Smooth muscle cell (in vitro differentiated cells): ENCODE measurements at regions not wholly inside any gene's neighbourhood (a gene's known extent, or its start where the extent isn't known, plus 50 kb on each side); places are given as distances from the start of the nearest gene placed in this dataset.

Experiments used
- DNase-seq: peaks from one replicate; lab custom pipeline; 2025; ENCODE audit not compliant: unreplicated experiment; lab: John Stamatoyannopoulos, UW
- H2AFZ ChIP-seq: fragments of 200-600 bp; sonication (generic); 2 replicates; pipeline ENCODE4 v1.6.0; 2016; ENCODE audit warnings: antibody characterized with exemption, low read depth, mild to moderate bottlenecking
- H3F3A ChIP-seq: fragments of 200-600 bp; sonication (generic); 2 replicates; pipeline ENCODE4 v1.6.0; 2017; ENCODE audit warnings: antibody characterized with exemption, low read depth
- H3K27ac ChIP-seq: fragments of 200-600 bp; sonication (generic); 2 replicates; pipeline ENCODE4 v1.5.1; 2016; ENCODE audit warnings: low read depth, mild to moderate bottlenecking
- H3K27me3 ChIP-seq: fragments of 200-600 bp; sonication (generic); 2 replicates; pipeline ENCODE4 v1.6.1; 2016; ENCODE audit warnings: low read depth, mild to moderate bottlenecking
- H3K36me3 ChIP-seq: fragments of 200-600 bp; sonication (generic); 2 replicates; pipeline ENCODE4 v1.5.1; 2016; ENCODE audit warnings: low read depth
- H3K4me1 ChIP-seq: fragments of 200-600 bp; sonication (generic); 2 replicates; pipeline ENCODE4 v1.5.1; 2016; ENCODE audit warnings: low read depth
- H3K4me2 ChIP-seq: fragments of 200-600 bp; sonication (generic); 2 replicates; pipeline ENCODE4 v1.6.0; 2016; ENCODE audit warnings: mild to moderate bottlenecking
- H3K4me3 ChIP-seq: fragments of 200-600 bp; sonication (generic); 2 replicates; pipeline ENCODE4 v1.5.1; 2016; ENCODE audit warnings: mild to moderate bottlenecking
- H3K79me2 ChIP-seq: fragments of 200-600 bp; sonication (generic); 2 replicates; pipeline ENCODE4 v1.6.0; 2016; ENCODE audit warnings: low read depth, mild to moderate bottlenecking
- H3K9ac ChIP-seq: fragments of 200-600 bp; sonication (generic); 2 replicates; pipeline ENCODE4 v1.6.0; 2016; ENCODE audit warnings: low read depth
- H3K9me3 ChIP-seq: fragments of 200-600 bp; sonication (generic); replicated peaks from 2 replicates; pipeline ENCODE4 v1.5.1; 2016; ENCODE audit warnings: low read depth
- H4K20me1 ChIP-seq: fragments of 200-600 bp; sonication (generic); 2 replicates; pipeline ENCODE4 v1.6.0; 2016; ENCODE audit warnings: low read depth
- CTCF ChIP-seq: fragments of 200-600 bp; sonication (generic); IDR thresholded peaks from 2 replicates; pipeline ENCODE4 v1.5.1; 2017; ENCODE audit warnings: borderline replicate concordance, mild to moderate bottlenecking, antibody characterized with exemption; ENCODE audit not compliant: insufficient read depth, poor library complexity, severe bottlenecking
- WGBS: methylation state at CpG from one replicate; pipeline ENCODE4 v1.1.7; 2016; ENCODE audit warnings: low lambda C conversion rate; 5-methylcytosine and 5-hydroxymethylcytosine counted together

DNA sequence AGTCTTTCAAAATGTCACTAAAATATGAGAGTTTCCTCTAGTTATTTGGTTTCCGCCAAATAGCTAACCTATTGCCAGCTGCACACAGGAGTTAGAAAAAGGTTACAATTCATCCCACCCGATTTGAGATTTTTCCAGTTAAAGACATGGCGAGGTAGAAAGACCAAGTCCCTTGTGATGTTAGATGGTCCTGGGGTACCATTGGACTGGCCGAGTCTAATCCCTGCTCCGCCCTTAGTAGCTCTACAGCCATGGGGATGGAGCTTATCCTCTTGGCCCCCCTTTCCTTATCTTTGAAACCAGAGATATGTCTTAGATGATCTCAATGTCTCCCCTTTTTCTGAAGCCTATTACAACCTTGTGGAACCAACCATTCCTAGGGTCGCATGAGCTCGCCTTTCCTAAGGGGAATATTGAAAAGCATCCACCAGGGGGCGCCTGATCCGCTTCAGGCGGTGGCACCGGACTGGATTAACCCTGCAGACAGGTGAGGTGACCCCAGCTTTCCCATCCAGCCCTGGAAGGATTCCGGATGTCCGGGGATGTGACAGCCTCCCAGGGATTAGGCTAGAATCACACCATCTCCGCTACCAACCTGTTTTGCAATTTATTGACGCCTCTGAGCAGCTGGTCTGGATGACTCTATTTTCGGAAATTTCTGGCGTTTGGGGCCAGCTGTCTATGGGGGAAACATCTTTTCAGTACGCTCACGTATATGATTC, 68.3 kb upstream of the SIM2 start:
- Histone ChIP-seq H3K9me3 (no peaks in the 10 kb centered on the region), H3K4me2 (no peak overlapping the region), H3K4me1 (no peaks in the 10 kb centered on the region), H3K4me3 (no peak overlapping the region), H4K20me1 (no peaks in the 10 kb centered on the region), H3K79me2 (no peaks in the 10 kb centered on the region), H3K9ac (no peak overlapping the region), H2AFZ (no peak overlapping the region), H3K27ac (no peak overlapping the region), H3F3A (no peaks in the 10 kb centered on the region), H3K36me3 (no peaks in the 10 kb centered on the region), H3K27me3 (peaks cover 4% of the 10 kb centered on the region)
- no peak for DNase-seq
- WGBS: 38% methylated on average over 19 of the region's 19 CpGs
- TF ChIP-seq CTCF: peak; percentile 82

DNA sequence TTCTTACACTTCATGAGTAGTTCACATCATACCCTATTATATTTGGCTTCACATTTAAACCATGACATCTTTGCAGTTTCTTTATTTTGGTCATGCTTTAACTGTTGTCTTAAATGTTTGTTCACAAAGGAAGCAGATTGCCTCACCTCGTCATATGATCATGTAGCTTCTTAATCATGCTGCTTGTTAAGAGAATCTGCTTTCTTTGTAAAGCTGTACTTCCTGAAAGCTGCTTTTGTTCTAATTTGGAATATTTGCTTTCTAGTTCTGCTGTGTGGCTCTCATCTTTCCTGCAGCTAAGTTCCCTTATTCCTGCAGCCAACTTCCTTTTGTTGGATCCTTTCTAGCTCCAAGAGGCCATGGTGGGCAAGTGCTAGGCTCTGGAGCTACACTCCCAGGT, 62.9 kb upstream of the SIM2 start:
- no peak for TF ChIP-seq CTCF
- Histone ChIP-seq H3K9me3 (no peaks in the 10 kb centered on the region), H3K27me3 (no peaks in the 10 kb centered on the region), H4K20me1 (no peaks in the 10 kb centered on the region), H3K4me1 (no peaks in the 10 kb centered on the region), H3K4me2 (no peak overlapping the region), H3K79me2 (no peaks in the 10 kb centered on the region), H3K4me3 (no peak overlapping the region), H2AFZ (no peak overlapping the region), H3K27ac (no peak overlapping the region), H3K36me3 (no peaks in the 10 kb centered on the region), H3K9ac (no peak overlapping the region), H3F3A (no peaks in the 10 kb centered on the region)
- no peak for DNase-seq
- 88% methylated on average over 1 of the region's 1 CpG for WGBS

GRCh38 chr21:36636439-36636838, 62.5 kb upstream of the SIM2 start:
- no peak overlapping the region for H3K9ac ChIP-seq
- no peak for TF ChIP-seq CTCF
- no peak for DNase-seq
- no peaks in the 10 kb centered on the region for H4K20me1 ChIP-seq
- H3K36me3 ChIP-seq: no peaks in the 10 kb centered on the region
- no peaks in the 10 kb centered on the region for H3F3A ChIP-seq
- no peaks in the 10 kb centered on the region for H3K4me1 ChIP-seq
- no peak overlapping the region for H3K27ac ChIP-seq
- no peak overlapping the region for H3K4me2 ChIP-seq
- H3K27me3 ChIP-seq: no peaks in the 10 kb centered on the region
- H3K79me2 ChIP-seq: no peaks in the 10 kb centered on the region
- no peak overlapping the region for H2AFZ ChIP-seq
- 90% methylated on average over 2 of the region's 2 CpGs for WGBS
- no peak overlapping the region for H3K4me3 ChIP-seq
- H3K9me3 ChIP-seq: no peaks in the 10 kb centered on the region

DNA sequence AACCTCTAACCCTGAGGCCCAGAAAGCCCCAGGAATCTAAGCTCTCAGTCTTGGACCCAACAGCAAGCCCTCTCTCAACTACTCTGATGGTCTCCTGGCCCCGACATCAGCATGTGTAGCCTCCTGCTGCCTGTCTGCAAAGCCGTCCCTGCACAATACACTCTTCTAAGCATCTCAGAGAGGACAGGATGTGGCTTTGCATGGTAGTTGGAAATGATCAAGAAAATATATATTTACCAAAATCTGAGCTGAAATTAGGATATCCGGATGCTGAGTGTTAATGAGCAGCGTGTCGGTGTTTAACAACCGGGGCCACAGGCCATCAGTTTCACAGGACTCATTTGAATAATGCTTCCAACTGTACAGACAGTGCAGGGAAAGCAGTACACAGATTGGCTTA, 59.1 kb upstream of the SIM2 start:
- no peaks in the 10 kb centered on the region for H3K9me3 ChIP-seq
- no peaks in the 10 kb centered on the region for H3F3A ChIP-seq
- no peaks in the 10 kb centered on the region for H3K4me1 ChIP-seq
- no peak for DNase-seq
- no peak overlapping the region for H3K4me3 ChIP-seq
- whole genome bisulfite sequencing: 47% methylated on average over 6 of the region's 6 CpGs
- no peak for TF ChIP-seq CTCF
- H3K27ac ChIP-seq: no peak overlapping the region
- H3K27me3 ChIP-seq: no peaks in the 10 kb centered on the region
- no peaks in the 10 kb centered on the region for H3K36me3 ChIP-seq
- H3K9ac ChIP-seq: no peak overlapping the region
- peak overlapping the region; percentile 2 for H2AFZ ChIP-seq
- no peaks in the 10 kb centered on the region for H4K20me1 ChIP-seq
- H3K79me2 ChIP-seq: no peaks in the 10 kb centered on the region
- H3K4me2 ChIP-seq: peak overlapping the region; percentile 74
